ENCODE measurements at regions not wholly inside any gene's neighbourhood (a gene's known extent, or its start where the extent isn't known, plus 50 kb on each side); places are given as distances from the start of the nearest gene placed in this dataset.
A peak's percentile ranks its signal among the peaks of the same experiment; 100 is the strongest.
"Not testable (repeated sequence)": the region's sequence is repeated elsewhere in the genome, so short reads cannot be mapped to it uniquely, and the experiment has no call there.

DNA sequence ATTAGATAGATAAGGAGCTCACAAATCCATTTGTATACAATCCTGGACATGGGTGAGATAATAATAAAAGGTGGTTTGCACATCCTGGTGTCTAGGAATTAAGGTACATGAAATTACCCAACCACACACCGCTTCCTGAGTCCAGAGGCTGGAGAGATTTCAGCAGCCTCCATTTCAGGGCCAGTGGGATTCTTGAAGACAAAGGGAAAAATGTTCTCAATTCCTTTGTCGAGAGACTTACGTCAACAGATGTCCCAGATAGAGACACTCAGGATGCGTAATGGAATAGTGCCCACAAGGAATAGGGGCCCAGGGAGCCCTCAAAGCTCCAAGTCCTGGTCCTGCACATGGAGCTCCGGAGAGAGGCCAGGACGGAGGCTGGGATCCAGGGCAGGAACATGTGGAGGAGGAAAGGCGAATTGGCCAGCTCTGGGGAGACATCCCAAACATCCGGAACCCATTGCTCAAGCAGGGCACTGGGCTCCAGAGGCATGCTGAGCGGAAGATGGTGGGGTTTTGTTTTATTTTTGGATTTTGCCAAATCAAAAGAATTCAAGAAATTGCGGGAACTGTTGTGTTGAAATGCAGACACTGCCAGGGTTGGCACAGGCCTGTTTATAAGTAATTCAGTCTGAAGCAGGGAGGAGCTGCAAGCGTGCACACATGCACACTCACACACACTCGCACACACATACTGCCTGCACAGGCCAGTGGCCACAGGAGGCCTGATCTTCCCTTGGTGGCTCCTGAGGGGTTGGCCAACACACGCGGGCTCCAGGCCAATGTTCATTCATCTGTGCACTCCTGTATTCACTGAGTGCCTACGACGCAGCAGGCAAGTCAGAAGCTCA, 97.2 kb downstream of the NOG start:
- no peak for DNase-seq (ENCODE audit: low read depth)

DNA sequence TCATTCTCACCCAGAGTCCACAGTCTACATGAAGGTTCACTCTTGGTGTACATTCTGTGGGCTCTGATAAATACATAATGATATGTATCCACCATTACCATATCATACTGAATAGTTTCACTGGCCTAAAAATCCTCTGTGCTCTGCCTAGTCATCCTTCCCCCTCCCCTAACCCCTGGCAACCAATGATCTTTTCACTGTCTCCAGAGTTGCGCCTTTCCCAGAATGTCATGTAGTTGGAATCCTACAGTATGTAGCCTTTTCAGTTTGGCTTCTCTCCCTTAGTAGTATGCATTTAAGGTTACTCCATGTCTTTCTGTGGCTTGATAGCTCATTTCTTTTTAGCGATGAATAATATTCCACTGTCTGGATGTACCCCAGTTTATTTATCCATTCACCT, 101.3 kb downstream of the NOG start:
- no peak for DNase-seq (ENCODE audit: low read depth)

DNA sequence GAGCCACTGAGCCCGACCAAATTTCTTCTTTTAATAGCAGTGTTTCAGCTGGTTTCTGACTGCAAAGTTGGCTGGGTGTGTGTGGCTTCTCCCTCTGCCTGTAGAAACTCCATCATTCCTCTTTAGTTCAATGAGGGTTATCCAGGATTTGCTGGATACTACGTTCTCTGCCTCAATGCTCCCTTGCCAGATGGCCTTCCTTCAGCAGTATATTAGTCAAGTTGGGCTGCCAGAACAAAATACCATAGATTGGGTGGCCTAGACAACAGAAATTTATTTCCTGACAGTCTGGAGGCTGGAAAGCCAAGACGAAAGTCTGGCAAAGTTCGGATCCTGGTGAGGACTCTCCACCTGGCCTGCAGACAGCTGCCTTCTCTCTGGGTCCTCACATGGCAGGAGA, 103.7 kb downstream of the NOG start:
- no peak for DNase-seq (ENCODE audit: low read depth)

DNA sequence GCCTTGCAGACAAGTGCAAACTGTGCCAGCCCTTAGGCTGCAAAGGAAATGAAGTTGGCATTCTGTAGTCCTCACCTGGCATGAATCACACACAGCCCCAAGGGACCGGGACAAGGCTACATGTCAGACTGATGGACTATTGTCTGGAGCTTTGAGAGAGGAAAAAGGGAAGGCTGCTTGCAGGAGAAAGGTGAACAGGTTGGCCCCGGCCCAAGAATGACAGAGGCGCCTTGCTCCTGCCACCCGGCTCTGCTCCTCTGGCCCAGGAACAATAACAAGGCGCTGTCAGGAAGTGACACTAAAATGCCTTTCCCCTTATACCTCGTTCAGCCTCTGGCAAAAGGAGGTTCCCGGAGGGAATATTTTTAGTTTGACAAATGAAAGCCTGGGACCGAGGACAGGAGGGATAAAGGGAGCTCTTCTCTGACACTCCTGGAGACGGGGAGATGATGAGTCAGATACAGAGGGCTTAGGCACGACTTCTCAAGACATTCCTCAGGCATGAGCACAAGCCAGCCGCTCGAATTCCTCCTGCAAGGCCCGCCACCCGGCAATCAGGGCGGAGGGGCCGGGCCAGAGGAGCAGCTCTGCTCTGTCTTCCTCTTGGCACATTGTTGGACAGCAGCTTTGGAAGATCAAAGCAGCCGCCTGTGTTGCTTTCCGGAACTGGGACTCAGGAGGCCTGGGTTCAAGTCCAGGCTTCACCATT, 105.8 kb downstream of the NOG start:
- DNase-seq (ENCODE audit: low read depth) = no peak

DNA sequence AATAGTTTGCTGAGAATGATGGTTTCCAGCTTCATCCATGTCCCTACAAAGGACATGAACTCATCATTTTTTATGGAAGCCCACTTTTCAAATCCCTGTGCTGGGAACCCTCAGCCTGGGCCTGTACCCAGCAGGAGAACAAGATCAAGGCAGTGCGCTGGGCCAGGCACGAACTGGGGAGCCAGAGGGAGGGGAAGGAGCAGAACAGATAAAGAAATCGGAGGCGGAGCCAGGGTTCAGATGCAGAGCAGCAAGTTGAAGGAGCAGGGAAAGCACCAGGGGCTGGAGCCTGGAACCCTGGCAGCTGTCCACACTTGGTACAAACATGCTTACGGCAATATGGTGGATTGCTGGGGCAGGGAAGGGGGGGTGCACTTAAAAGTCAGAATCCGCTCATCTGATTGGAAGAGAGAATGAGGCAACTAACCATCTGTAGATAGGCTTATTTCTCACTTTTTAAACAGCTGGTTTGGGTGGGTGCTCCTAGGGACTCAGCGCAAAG, 107.5 kb downstream of the NOG start:
- DNase-seq (ENCODE audit: low read depth) = no peak

DNA sequence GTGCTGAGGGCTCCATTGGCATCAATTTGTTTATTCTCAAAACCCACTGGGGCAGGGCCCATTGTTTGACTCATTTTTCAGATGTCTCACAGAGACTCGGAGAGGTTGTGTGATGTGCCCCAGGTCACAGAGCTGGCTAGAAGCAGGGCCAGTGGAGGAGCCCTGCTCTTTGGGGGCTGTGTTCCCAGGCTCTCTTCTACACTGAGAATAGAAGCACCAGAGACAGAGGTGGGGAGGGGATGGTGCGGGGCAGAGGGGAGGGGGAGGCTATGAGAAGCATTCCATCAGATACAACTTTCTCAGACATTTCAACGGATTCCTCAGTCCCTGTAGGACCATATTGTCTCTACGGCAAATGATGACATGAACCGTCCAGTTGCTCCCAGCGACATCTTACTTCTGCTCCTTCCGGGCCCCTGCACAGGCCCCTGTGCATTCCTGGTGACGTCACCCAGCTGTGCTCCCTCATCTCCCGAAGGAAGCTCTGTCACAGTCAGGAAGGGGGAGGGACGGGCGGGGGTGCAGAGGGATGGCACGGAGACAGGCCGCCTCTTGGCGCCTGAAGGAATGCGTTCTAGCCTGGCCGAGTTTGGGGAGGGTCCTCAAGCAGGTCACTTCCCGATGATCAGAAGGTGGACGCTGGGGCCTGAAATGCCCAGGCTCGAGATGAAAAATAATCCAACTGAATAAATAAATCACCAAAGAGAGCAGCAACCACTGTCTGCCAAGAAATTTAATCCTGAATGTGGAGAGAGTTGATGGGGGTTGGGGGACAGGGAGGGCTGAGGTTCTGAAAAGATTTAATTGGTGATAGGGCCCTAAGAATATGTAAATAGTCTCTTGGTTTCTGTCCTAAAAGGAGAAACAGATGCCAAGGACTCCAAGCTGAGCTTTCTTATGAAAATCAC, 114.1 kb downstream of the NOG start:
- no peak for DNase-seq (ENCODE audit: low read depth)

DNA sequence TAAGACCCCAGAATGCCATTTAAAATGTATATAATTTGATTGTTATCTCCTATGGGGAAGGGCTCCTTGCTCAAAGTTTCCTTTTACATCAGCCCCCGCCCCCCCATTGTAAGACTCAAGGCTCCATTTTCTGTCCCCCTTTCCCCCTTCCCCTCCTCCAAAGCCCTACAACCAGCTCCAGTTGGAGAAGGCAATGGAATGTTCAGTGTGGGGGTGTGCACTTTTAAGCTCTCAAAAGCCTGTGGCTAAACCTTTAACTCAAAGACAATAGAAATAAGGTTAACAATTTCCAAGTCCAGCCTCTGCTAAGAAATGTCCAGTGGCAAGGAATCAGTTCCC, 114.7 kb downstream of the NOG start:
- no peak for DNase-seq (ENCODE audit: low read depth)

DNA sequence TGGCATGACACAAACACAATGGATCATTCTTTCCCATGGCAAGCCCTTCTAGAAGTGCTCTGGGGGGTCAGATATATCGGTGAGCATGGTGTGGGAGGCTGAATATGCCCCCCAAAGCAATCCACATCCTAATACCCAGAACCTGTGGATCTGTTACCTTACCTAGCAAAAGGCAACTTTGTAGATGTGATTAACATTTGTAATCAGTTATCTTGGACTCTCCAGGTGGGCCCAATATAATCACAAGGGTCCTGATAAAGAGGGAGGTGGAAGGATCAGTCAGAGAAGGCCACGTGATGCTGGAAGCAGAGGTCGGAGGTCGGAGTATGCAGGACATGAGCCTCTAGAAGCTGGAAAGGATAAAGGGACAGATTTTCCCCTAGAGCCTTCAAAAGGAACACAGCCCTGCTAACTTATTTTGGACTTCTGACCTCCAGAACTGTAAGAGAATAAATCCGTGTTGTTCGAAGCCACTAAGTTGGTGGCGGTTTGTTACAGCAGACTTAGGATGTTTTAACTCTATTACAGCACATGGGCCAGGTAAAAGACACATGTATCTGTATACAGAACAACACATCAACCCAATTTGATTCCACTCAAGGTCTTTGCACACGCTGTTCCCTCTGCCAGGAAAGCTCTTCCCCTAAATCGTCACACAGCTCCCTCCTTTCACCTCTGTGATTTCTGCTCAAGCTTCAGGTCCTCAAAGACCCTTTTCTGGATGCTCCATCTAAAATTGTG, 115.3 kb downstream of the NOG start:
- DNase-seq (ENCODE audit: low read depth) = no peak

DNA sequence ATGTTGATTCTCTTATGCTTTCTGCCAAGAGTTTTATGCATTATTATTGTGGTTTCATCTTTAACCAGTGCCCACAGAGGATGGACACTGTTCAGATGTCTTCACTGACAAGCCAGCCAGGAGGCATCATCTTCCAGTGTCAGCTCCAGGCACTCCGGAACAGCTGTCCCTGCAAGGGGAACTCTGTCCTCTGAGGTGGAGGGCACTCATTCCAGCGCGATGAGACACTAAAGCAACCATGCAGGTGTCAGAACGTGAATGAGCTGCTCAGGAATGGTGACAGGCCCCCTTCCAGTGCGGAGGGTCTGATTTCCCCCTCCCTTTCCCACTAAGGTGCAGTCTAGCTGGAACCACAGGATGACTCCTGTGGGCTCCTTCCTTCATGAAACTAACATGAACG, 117.5 kb downstream of the NOG start:
- DNase-seq (ENCODE audit: low read depth) = no peak

DNA sequence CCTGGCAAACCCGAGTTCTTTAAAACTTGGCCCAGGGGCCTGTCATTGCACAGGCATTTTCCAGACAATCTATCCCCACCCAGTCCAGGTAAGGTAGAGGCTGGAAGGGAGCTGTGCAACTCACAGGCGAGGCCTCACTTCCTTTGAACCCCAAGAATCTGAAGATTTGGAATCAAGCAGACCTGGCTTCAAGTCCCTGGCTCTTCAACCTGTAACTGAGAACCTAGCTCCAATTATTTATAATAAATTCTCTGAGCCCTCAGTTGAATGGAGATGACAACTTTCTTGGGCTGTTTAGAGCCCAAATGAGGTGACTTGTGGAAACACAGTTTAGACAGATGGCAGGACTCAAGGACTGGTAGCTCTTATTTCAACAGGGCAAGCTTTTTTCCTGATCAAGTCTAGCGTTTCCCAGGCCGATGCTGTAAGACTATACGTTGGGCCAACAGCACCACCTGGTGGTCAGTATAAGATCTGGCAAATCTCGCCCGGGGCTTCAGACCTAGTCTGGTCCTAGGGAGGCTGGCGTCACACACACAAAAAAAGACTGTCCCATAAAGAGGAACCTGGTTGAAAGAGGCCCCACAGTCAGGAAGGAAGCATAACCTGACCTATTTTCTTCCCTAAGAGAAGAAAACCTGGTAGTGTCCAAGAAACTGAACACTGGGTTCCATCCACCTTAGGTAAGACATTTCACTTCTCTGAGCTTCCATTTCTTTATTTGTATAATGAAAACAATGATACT, 117.9 kb downstream of the C17orf67 start:
- DNase-seq (ENCODE audit: low read depth) = peak; percentile 68

DNA sequence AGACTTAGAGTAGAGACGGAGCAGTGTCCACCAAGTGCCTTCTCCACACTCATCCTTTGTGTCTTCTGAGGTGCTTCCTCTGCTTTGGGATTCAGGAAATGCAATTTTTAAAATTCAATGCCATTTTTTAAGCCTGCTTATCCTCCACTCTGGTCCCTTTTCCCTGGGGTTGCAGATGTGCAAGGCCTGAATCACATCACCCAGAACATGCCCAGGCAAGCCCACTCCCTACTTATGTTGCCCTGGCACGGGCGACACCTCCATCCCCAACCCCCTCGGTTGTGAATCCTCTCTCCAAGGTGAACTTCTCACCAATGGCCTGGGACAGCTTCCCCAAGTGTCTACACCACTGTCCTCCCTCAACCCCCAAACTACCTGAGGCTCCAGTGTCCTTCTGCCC, 116.2 kb downstream of the C17orf67 start:
- DNase-seq (ENCODE audit: low read depth) = no peak

DNA sequence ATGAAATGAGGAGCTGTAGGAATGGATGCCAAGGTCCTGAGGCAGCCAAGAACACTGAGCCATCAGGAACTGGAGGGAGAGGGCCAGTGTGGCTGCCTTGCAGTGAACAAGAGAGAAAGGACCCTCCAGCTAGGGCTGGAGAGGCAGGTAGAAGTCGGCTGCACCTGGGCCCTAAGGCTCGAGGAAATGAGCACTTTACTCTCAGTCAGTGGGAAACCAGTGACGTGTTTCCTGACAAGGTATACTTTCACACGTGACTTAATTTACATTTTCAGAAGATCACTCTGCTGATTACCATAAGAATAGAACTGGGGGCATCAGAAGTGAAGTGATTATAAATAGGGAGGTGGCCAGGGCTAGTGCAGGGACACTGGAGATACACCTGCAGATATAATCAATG, 115.2 kb downstream of the C17orf67 start:
- no peak for DNase-seq (ENCODE audit: low read depth)

DNA sequence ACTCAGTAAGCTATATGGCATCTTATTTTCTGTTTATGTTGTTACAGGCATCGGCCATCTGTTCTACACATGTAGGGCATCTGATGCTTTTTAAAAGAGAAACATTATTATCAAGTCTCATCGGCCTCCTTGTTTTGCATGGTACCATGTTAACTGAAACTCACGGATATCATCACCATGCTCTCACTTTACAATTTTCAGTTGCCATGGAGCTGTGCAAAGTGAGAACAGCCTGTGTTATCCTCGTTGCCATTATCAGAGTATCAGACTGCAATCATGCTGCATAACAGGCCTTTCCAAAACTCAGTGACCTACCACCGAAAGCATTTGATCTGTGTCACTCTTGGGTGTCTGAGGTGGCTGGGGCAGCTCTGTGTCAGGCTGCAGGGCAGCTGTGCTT, 110.3 kb downstream of the C17orf67 start:
- no peak for DNase-seq (ENCODE audit: low read depth)

DNA sequence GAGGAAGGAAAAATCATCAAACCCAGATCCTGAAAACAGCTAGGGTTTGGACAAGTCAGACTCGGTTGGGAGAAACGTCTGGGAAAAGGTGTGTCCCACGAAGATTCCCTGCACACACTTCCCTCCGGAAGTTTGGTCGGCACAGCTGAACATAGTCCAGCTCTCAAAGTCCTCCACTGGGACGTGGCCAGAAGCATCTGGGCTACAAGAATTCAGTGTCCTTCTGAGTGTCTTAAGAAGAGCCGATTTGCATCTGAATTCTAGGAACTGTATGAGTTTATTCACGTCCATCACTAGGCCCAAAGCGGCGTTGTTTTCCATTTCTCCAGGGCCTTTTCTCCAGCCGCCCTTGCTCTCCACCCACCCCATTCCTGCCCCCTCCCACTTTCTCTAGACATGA, 109.1 kb downstream of the C17orf67 start:
- no peak for DNase-seq (ENCODE audit: low read depth)

DNA sequence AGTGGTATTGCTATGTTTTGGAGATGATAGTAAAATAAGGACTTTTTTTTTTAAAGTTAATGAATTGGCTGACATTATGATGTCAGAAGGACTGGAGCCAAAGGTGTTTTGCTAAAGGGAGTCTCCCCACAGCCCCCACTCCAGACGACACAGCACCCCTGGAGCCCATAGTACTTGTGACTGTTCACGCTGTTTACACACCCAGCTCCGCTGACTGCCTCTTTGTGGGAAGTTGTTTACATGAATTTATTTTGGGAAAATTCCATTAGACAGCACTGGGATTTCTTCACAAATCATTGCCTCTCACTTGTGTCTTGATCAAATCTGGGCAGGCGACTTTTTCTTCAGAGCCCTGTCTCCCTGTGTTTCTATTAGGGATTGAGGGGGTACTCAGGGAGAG, 108.6 kb downstream of the C17orf67 start:
- DNase-seq (ENCODE audit: low read depth) = no peak

DNA sequence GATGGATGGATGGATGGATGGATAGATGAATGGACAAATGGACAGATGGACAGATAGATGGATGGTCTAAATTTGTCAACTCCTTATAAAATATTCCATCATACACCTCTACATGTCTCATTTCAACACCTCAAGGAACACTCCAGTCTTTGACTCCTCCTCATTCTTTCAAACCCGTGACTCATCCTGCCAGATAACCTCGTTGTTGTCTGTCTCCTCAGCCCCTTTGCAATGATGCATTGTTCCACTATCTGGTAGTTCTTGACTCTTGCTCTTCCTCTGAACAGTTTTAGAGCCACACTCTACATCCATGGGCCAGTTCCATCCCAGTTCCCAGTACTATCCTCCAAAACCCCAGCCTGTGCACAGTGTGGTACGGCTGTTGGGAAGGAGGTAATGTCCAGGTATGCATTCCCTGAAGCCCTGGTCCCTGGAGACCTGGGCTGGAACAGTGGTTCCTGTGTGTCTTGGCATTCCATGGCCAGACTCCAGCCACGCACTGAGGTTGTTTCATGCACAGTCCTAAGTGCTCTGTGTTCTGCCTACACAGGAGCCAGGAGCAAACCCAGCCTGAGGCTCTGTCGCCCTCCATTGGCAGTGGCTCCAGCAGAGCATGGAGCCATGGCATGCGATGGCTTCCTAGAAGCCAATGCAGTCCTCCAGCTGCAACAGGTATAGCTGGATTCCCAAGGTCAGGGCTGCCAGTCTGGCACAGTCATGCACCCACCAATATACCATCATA, 105.7 kb downstream of the C17orf67 start:
- DNase-seq (ENCODE audit: low read depth) = no peak

DNA sequence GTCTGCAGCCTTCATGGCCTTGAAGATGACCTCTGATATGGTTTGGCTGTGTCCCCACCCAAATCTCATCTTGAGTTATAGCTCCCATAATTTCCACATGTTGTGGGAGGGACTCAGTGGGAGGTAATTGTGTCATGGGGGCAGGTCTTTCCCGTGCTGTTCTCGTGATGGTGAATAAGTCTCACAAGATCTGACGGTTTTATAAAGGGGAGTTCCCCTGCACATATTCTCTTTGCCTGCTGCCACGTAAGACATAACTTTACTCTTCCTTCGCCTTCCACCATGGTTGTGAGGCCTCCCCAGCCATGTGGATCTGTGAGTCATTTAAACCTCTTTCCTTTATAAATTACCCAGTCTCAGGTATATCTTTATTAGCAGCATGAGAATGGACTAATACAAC, 102.6 kb downstream of the C17orf67 start:
- not testable (repeated sequence) for DNase-seq (ENCODE audit: low read depth)

DNA sequence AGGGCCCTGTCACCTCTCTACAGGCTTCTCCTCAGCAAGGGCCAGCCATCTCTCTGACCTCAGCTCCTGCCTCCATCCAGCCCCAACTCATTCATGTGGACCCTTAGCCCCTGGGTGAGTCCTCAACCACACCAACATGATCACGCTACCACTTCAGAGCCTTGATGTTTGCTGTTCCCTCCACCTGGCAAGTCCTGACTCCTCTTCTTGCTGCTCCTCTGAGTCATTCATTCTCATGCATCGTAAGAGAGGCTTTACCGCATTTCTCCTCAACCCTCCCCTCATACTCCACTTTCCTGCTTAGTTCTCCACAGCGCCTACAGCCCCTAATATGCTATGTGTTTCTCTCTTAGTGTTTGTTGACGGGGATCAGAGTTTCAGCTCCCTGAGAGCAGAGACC, 99.9 kb downstream of the C17orf67 start:
- no peak for DNase-seq (ENCODE audit: low read depth)

DNA sequence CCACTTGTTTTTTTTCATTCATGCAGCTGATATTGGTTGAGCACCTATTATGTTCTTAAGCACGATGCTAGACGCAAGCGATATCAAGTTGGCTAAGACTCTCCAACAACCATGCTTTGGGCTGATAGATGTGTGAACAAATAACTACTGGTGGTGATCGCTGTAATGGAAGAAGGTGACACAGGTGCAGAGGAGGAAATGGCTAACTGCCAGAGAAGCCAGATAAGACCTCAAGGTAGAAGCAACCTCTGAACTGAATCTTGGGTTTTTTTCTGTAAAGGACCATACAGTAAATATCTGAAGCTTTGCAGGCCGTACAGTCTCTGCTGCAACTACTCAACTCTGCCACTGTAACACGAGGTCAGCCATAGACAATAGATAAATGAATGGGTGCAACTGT, 97.9 kb downstream of the C17orf67 start:
- no peak for DNase-seq (ENCODE audit: low read depth)

DNA sequence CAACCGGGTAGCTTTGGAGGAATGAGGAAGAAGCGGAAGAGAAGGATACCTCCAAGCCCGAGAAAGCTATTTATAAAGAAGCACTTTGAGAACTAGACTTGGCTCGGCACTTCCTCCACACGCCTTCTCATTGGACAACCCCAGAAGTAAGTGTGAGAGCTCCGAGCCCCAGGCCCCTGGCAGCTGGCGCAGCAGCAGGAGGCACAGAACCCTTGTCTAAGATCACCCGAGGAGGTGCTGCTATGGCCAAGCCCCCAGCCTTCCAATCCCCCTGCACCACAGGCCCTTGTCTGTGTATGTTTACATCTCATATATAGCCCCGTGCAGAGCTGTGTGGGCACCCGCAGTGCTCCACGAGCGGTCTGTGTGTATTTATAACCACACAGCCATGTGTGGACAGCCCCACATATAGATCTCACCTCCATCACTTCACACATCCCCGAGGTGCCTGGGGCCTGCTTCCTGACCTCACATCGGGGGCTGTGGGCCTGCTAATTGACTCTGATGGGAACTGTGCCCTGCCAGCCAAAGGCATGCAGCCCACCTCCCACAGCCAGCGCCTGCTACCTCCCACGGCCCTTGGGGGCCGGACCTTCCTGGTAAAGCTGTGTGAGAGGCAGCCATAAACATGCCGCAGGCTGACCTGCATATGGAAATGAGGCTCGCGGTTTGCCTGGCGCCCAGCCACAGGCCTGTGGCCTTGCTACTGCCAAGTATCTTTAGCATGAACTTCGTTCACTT, 96.1 kb downstream of the C17orf67 start:
- no peak for DNase-seq (ENCODE audit: low read depth)
